Choroid plexus epithelial cell (primary cell): ENCODE measurements at regions not wholly inside any gene's neighbourhood (a gene's known extent, or its start where the extent isn't known, plus 50 kb on each side); places are given as distances from the start of the nearest gene placed in this dataset.
A peak's percentile ranks its signal among the peaks of the same experiment; 100 is the strongest.

Source experiments
- DNase-seq: peaks from one replicate; pipeline ENCODE4 v3.0.0-alpha.2; 2010; ENCODE audit warnings: low read depth
- H3K4me3 ChIP-seq: 2 replicates; pipeline ENCODE4 v1.5.1; 2011; ENCODE audit warnings: low read depth, mild to moderate bottlenecking, control low read depth, low read length, moderate library complexity
- TF ChIP-seq, protein P1 (sequence below): conservative IDR thresholded peaks from 2 replicates; pipeline ENCODE4 v1.5.1; 2011; ENCODE audit warnings: low read depth, mild to moderate bottlenecking, control low read depth, inconsistent platforms, low read length, moderate library complexity

DNA sequence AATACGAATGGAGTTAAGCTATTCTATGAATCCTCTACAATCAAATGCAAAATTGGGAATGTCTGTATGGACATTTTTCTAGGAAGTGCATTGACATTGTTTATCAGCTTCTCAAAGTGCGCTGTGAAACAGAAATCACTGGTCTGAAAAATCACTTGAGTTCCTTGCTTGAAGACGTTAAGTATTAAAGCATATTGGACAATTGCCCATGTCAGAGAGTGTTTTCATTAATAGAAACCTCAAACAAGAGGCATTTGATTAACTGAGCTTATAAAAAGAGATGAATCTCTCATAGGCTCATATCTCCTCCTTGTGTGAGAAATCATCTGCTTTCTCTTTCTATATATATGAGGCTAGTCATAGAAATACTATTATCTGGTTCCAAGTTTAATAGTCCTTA, 692.1 kb upstream of the POU3F4 start:
- no peak for DNase-seq
- TF ChIP-seq, protein P1, sequence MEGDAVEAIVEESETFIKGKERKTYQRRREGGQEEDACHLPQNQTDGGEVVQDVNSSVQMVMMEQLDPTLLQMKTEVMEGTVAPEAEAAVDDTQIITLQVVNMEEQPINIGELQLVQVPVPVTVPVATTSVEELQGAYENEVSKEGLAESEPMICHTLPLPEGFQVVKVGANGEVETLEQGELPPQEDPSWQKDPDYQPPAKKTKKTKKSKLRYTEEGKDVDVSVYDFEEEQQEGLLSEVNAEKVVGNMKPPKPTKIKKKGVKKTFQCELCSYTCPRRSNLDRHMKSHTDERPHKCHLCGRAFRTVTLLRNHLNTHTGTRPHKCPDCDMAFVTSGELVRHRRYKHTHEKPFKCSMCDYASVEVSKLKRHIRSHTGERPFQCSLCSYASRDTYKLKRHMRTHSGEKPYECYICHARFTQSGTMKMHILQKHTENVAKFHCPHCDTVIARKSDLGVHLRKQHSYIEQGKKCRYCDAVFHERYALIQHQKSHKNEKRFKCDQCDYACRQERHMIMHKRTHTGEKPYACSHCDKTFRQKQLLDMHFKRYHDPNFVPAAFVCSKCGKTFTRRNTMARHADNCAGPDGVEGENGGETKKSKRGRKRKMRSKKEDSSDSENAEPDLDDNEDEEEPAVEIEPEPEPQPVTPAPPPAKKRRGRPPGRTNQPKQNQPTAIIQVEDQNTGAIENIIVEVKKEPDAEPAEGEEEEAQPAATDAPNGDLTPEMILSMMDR: no peak
- H3K4me3 ChIP-seq: no peak overlapping the region

DNA sequence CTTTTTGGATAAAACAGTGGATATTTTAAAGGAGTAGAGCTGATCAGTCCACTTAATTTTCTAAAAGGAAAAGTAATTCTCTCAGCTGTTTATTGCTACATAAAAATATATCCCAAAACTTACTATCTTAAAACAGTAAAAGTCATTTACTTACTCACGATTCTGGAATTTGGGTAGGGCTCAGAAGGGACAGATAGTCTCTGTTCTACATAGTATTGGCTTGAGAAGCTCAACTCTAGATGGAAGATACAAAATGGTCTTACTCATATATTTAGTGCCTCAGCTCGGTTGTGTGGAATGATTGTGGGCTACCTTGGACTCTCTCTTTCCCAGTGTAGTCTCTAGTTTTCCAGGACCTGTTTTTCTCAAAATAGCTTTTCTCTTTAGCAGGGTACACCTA, 691.5 kb upstream of the POU3F4 start:
- DNase-seq: peak; percentile 9
- H3K4me3 ChIP-seq: no peak overlapping the region
- TF ChIP-seq, protein P1: no peak

DNA sequence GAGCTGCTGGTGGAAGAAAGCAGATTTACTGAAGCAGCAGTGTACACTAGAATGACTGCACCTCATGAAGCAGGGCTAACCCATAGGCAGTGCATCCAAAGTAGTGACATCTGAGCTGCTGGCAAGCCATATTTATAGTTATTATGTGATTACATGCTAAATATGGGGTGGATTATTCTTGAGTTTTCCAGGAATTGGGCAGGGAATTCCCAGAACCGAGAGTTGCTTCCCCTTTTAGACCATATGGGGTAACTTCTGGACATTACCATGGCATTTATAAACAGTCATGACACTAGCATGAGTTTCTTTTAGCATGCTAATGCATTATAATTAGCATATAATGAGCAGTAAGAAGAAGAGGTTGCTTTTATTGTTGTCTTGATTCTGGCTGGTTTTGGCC, 665.8 kb upstream of the POU3F4 start:
- DNase-seq: no peak
- no peak overlapping the region for H3K4me3 ChIP-seq
- TF ChIP-seq, protein P1: no peak

DNA sequence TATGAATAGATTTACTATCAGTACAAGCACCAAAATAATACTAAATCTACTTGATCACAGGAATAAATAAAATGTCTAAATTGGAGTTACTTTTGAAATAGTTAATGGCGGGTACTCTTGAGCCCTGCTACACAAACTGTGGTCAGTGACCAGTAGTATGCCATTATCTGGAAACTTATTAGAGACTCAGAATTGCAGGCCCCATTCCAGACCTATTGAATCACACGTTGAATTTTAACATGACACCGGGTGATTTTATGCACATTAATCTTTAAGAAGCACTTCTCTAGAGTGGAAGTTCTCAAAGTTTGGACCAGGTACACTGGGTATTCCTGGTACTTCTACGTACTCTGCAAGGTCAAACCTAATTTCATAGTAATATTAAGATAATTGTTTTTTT, 660.0 kb upstream of the POU3F4 start:
- TF ChIP-seq, protein P1: no peak
- no peak for DNase-seq
- no peak overlapping the region for H3K4me3 ChIP-seq
